Coronary artery (tissue), 2 donors: ENCODE measurements at regions not wholly inside any gene's neighbourhood (a gene's known extent, or its start where the extent isn't known, plus 50 kb on each side); places are given as distances from the start of the nearest gene placed in this dataset.

Source experiments
- DNase-seq: peaks from one replicate; pipeline ENCODE4 v3.0.0-alpha.2; 2017; ENCODE audit warnings: low spot score
- H3K27ac ChIP-seq, 2 donors: fragments of 200-600 bp; sonication (generic); one replicate each; pipeline ENCODE4 v1.5.1; 2016 to 2019
- H3K4me3 ChIP-seq: fragments of 200-600 bp; sonication (generic); 2 replicates; pipeline ENCODE4 v1.5.1; 2016; ENCODE audit warnings: mild to moderate bottlenecking, moderate library complexity
- TF ChIP-seq, protein P1 (sequence below): fragments of 200-600 bp; sonication (generic); IDR thresholded peaks from one replicate; pipeline ENCODE4 v1.5.1; 2019; ENCODE audit warnings: antibody characterized with exemption

DNA sequence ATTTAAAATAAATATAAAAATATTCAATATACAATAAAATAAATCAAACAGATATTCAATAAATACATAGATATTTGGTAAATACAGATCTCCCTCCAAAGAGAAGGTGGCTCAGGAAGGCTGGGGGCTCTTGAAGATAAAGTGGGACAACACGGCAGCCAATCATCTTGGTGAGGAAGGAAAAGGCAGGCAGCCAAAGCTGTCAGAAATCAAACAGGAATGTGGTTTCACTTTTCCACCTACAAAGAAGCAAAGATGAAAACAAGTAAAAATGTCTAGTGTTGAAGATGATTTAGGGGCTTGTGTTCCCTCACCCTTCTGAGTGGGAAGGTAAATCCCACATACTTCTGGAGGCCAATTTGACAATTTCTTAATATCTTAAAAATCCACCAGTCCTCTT lies 85.7 kb downstream of the B3GNT2 start:
- DNase-seq, result no peak
- Histone ChIP-seq H3K4me3 (no peak overlapping the region), H3K27ac (no peak overlapping the region)
- TF ChIP-seq, protein P1, sequence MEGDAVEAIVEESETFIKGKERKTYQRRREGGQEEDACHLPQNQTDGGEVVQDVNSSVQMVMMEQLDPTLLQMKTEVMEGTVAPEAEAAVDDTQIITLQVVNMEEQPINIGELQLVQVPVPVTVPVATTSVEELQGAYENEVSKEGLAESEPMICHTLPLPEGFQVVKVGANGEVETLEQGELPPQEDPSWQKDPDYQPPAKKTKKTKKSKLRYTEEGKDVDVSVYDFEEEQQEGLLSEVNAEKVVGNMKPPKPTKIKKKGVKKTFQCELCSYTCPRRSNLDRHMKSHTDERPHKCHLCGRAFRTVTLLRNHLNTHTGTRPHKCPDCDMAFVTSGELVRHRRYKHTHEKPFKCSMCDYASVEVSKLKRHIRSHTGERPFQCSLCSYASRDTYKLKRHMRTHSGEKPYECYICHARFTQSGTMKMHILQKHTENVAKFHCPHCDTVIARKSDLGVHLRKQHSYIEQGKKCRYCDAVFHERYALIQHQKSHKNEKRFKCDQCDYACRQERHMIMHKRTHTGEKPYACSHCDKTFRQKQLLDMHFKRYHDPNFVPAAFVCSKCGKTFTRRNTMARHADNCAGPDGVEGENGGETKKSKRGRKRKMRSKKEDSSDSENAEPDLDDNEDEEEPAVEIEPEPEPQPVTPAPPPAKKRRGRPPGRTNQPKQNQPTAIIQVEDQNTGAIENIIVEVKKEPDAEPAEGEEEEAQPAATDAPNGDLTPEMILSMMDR, result no peak

DNA sequence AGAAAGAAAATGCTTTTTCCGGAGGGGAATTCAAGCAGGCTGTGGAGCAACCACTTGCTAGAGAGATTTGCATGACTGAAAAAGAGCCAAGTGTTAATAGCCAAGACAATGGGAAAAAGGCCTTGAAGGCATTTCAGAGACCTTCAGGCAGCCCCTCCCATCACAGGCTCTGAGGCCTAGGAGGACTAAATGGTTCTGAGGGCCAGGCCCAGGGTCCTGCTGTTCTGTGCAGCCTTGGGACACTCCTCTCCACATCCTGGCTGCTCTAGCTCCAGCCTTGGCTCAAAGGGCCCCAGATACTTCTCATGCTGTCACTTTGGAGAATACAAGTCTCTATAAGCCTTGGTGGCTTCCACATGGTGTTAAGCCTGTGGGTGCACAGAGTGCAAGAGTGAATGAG lies 81.8 kb downstream of the B3GNT2 start:
- DNase-seq, result no peak
- TF ChIP-seq, protein P1, result no peak
- Histone ChIP-seq H3K27ac (no peak overlapping the region), H3K4me3 (no peak overlapping the region)
